CD14-positive monocyte (primary cell): ENCODE measurements at regions not wholly inside any gene's neighbourhood (a gene's known extent, or its start where the extent isn't known, plus 50 kb on each side); places are given as distances from the start of the nearest gene placed in this dataset.

ENCODE experiments used
- DNase-seq, 3 donors: peaks; one replicate each; pipeline ENCODE4 v3.0.0-alpha.2; 2011 to 2022
- H2AFZ ChIP-seq: 2 replicates; pipeline ENCODE4 v1.6.0; 2012; ENCODE audit warnings: mild to moderate bottlenecking, low read depth, low read length, inconsistent platforms; ENCODE audit not compliant: insufficient read depth, poor library complexity, severe bottlenecking
- H3K27ac ChIP-seq, 2 donors: 1 replicate in 1 of 2; 2 replicates in 1 of 2; pipeline ENCODE4 v1.5.1; 2012 to 2013; ENCODE audit warnings: low read length in 2 of 2, control low read depth in 1 of 2, inconsistent platforms in 1 of 2, low read depth in 1 of 2, mild to moderate bottlenecking in 1 of 2
- H3K27me3 ChIP-seq, 2 donors: one replicate each; pipeline versions ENCODE4 v1.6.0 to v1.6.1; 2011 to 2013; ENCODE audit warnings: low read length in 2 of 2; ENCODE audit not compliant: control insufficient read depth in 2 of 2, insufficient read depth in 2 of 2
- H3K36me3 ChIP-seq, 2 donors: replicated peaks in 1 of 2; 1 replicate in 1 of 2; 2 replicates in 1 of 2; pipeline versions ENCODE4 v1.5.1 to v1.6.1; 2012 to 2013; ENCODE audit warnings: low read length in 2 of 2, control low read depth in 1 of 2, inconsistent platforms in 1 of 2, mild to moderate bottlenecking in 1 of 2; ENCODE audit not compliant: insufficient read depth in 2 of 2, control insufficient read depth in 1 of 2
- H3K4me1 ChIP-seq, 2 donors: 1 replicate in 1 of 2; 2 replicates in 1 of 2; pipeline versions ENCODE4 v1.5.1 to v1.6.1; 2012 to 2013; ENCODE audit warnings: low read length in 2 of 2, control low read depth in 1 of 2, inconsistent platforms in 1 of 2, mild to moderate bottlenecking in 1 of 2, moderate library complexity in 1 of 2; ENCODE audit not compliant: insufficient read depth in 2 of 2, control insufficient read depth in 1 of 2
- H3K4me2 ChIP-seq: replicated peaks from 2 replicates; pipeline ENCODE3; 2012; ENCODE audit warnings: low read length, moderate library complexity, mild to moderate bottlenecking; ENCODE audit not compliant: poor library complexity, severe bottlenecking; ENCODE audit errors: extremely low read depth
- H3K4me3 ChIP-seq, 3 experiments: fragments of 200-600 bp in 1 of 3; sonication (generic) in 1 of 3; replicated peaks in 1 of 3; 1 replicate in 2 of 3; 2 replicates in 1 of 3; pipeline ENCODE4 v1.5.1; 2011 to 2013; ENCODE audit warnings: low read length in 3 of 3, mild to moderate bottlenecking in 3 of 3, control low read depth in 2 of 3, low read depth in 2 of 3, inconsistent platforms in 1 of 3, moderate library complexity in 1 of 3
- H3K79me2 ChIP-seq: 2 replicates; pipeline ENCODE4 v1.6.0; 2012; ENCODE audit warnings: mild to moderate bottlenecking, control low read depth, inconsistent platforms, low read length, moderate library complexity; ENCODE audit not compliant: insufficient read depth
- H3K9ac ChIP-seq: 2 replicates; pipeline ENCODE4 v1.6.0; 2017; ENCODE audit warnings: low read length, mild to moderate bottlenecking; ENCODE audit not compliant: insufficient read depth, poor library complexity, severe bottlenecking
- H3K9me3 ChIP-seq, 2 donors: replicated peaks in 1 of 2; 1 replicate in 1 of 2; 2 replicates in 1 of 2; pipeline versions ENCODE4 v1.5.1 to v1.6.1; 2012 to 2013; ENCODE audit warnings: low read length in 2 of 2, control low read depth in 1 of 2; ENCODE audit not compliant: control insufficient read depth in 1 of 2, insufficient read depth in 1 of 2
- H4K20me1 ChIP-seq: 2 replicates; pipeline ENCODE4 v1.6.0; 2012; ENCODE audit warnings: mild to moderate bottlenecking, low read length, control low read depth, moderate library complexity; ENCODE audit not compliant: insufficient read depth
- H3K27ac Mint-ChIP-seq, 7 donors: one replicate each; pipeline ENCODE4 v1.8.0; 2020; ENCODE audit warnings: mild to moderate bottlenecking in 7 of 7, mixed read lengths in 7 of 7, moderate library complexity in 6 of 7, inconsistent platforms in 2 of 7
- H3K27me3 Mint-ChIP-seq, 3 donors: one replicate each; pipeline ENCODE4 v1.8.0; 2021 to 2022; ENCODE audit warnings: low read depth in 3 of 3, mild to moderate bottlenecking in 3 of 3, mixed read lengths in 3 of 3, moderate library complexity in 3 of 3, inconsistent platforms in 1 of 3
- H3K36me3 Mint-ChIP-seq, 2 donors: one replicate each; pipeline ENCODE4 v1.8.0; 2020; ENCODE audit warnings: mixed read lengths in 2 of 2, inconsistent platforms in 1 of 2, mild to moderate bottlenecking in 1 of 2
- H3K4me1 Mint-ChIP-seq: one replicate; pipeline ENCODE4 v1.8.0; 2020; ENCODE audit warnings: mild to moderate bottlenecking, mixed read lengths
- H3K4me3 Mint-ChIP-seq, 2 donors: one replicate each; pipeline ENCODE4 v1.8.0; 2020; ENCODE audit warnings: mild to moderate bottlenecking in 2 of 2, mixed read lengths in 2 of 2, moderate library complexity in 1 of 2
- H3K9me3 Mint-ChIP-seq, 7 donors: one replicate each; pipeline ENCODE4 v1.8.0; 2020 to 2022; ENCODE audit warnings: mixed read lengths in 7 of 7, mild to moderate bottlenecking in 6 of 7, moderate library complexity in 6 of 7, inconsistent platforms in 2 of 7
- WGBS: methylation state at CpG from one replicate; pipeline ENCODE4 v1.1.5; 2013; ENCODE audit warnings: missing lambda C conversion rate; ENCODE audit not compliant: insufficient coverage; 5-methylcytosine and 5-hydroxymethylcytosine counted together
- intact Hi-C, 2 donors: fragments of 100-400 bp; cut with micrococcal nuclease; formaldehyde crosslinking; loops; one replicate each; pipeline versions ENCODE4 v1.15.0 to v1.15.1; 2023
- TF ChIP-seq, protein P1 (sequence below): fragments of 200-600 bp; IDR thresholded peaks from one replicate; pipeline ENCODE4 v1.8.0; 2022; ENCODE audit warnings: antibody characterized with exemption, mild to moderate bottlenecking

DNA sequence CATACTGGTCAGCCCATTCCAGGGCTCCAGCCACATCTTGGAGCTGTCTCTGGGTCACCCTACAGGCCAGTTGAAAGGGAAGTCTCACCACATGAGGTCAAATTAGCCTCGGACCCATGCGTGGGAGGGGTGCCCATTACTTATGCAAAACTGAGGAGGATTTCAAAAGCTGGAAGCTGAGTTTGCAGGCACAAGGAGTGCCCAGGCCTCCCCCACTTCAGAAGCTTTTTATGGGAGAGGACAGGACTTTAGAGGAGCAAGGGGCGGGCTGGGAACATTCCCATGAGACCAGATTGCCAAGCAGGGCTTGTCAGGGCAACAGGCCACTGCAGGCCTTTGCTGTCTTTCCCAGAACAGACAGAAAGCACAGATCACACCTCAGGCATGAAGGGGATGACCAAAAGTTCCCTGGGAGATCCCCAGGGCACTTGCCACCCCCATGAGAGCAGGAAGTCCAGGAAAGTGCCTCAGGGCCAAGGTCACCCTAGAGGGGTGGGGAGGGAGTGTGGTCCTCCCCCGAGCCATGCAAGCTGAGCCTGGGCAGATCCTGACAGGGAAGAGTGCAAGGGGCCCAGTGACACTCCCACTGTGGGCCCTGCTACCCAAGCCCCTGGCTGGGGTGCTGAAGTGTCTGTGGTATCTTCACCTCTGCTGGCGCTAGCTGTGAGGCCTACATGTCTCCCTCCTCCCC, 267.7 kb downstream of the BCL11A start:
- Histone ChIP-seq H3K4me1 (peaks cover 0 to 6% of the 10 kb centered on the region in 2 donors), H3K9ac (no peak overlapping the region), H3K4me2 (no peak overlapping the region), H3K4me3 (no peak overlapping the region), H3K27ac (no peak overlapping the region), H2AFZ (no peak overlapping the region), H3K9me3 (no peaks in the 10 kb centered on the region), H3K27me3 (no peaks in the 10 kb centered on the region), H3K79me2 (no peaks in the 10 kb centered on the region), H3K36me3 (no peaks in the 10 kb centered on the region), H4K20me1 (no peaks in the 10 kb centered on the region)
- Mint-ChIP-seq H3K27me3 (peaks cover 0 to 1% (median 0%) of the 10 kb centered on the region in 3 donors), H3K9me3 (peaks cover 0 to 2% (median 0%) of the 10 kb centered on the region in 7 donors), H3K4me3 (no peak overlapping the region), H3K27ac (no peak overlapping the region), H3K36me3 (no peaks in the 10 kb centered on the region), H3K4me1 (peaks cover 15% of the 10 kb centered on the region)
- TF ChIP-seq, protein P1, sequence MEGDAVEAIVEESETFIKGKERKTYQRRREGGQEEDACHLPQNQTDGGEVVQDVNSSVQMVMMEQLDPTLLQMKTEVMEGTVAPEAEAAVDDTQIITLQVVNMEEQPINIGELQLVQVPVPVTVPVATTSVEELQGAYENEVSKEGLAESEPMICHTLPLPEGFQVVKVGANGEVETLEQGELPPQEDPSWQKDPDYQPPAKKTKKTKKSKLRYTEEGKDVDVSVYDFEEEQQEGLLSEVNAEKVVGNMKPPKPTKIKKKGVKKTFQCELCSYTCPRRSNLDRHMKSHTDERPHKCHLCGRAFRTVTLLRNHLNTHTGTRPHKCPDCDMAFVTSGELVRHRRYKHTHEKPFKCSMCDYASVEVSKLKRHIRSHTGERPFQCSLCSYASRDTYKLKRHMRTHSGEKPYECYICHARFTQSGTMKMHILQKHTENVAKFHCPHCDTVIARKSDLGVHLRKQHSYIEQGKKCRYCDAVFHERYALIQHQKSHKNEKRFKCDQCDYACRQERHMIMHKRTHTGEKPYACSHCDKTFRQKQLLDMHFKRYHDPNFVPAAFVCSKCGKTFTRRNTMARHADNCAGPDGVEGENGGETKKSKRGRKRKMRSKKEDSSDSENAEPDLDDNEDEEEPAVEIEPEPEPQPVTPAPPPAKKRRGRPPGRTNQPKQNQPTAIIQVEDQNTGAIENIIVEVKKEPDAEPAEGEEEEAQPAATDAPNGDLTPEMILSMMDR = no peak
- WGBS = 93% methylated on average over 4 of the region's 5 CpGs
- no peak for DNase-seq
- intact Hi-C loops = no loop called here

DNA sequence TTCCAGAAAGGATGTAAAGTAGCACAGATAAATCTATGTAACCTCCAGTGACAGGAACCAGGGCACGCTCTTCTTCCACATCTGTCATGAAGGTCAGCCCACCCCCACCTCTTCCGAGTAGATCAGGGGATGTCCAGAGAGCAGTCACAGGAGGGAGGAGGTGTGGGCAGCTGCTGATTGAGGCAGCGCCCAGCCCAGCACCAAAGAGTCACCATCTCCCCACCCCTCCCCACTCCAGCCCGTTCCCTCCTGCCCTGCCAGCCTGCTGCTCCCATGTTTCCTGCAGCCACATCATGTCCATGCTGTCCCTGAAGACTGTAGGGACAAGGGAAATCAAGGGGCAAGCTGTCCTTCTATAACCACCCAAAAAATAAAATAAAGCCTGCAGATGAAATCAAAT, 269.8 kb downstream of the BCL11A start:
- no peak overlapping the region for H3K27ac Mint-ChIP-seq

More for the DNA sequence above, 269.8 kb downstream of the BCL11A start:
- Mint-ChIP-seq H3K9me3 (peaks cover 0 to 2% (median 0%) of the 10 kb centered on the region in 7 donors), H3K27me3 (peaks cover 0 to 1% (median 0%) of the 10 kb centered on the region in 3 donors), H3K4me1 (peaks cover 13% of the 10 kb centered on the region), H3K36me3 (no peaks in the 10 kb centered on the region), H3K4me3 (no peak overlapping the region)
- Histone ChIP-seq H3K4me3 (no peak overlapping the region), H3K9me3 (no peaks in the 10 kb centered on the region), H3K4me2 (no peak overlapping the region), H3K4me1 (no peaks in the 10 kb centered on the region), H3K27me3 (no peaks in the 10 kb centered on the region), H3K9ac (no peak overlapping the region), H2AFZ (no peak overlapping the region), H3K79me2 (no peaks in the 10 kb centered on the region), H3K36me3 (no peaks in the 10 kb centered on the region), H4K20me1 (no peaks in the 10 kb centered on the region), H3K27ac (no peak overlapping the region)
- WGBS = 100% methylated on average over 1 of the region's 4 CpGs
- TF ChIP-seq, protein P1 = no peak
- intact Hi-C loops = no loop called here
- no peak for DNase-seq
